ENCODE measurements at regions not wholly inside any gene's neighbourhood (a gene's known extent, or its start where the extent isn't known, plus 50 kb on each side); places are given as distances from the start of the nearest gene placed in this dataset.

DNA sequence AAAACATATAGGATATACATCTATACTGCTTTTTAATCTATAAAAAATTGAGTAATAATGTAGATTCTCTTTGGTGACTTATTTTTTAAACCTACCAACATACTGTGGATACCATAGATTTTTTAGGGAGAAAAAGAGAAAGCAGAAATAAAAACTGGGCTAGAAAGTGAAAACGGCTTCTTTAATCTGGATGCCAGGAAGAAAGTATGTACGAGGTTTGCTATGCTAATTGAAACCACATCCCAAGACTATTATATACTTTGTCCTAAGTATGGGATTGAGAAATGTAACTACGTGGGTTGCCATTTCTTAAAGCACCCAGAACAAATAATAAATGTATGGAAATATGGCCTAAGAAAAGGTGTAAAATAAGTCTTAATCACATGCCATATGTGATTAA, 129.0 kb upstream of the NFE2L3 start:
- DNase-seq (ENCODE audit: low read depth), result no peak
- H3K4me3 ChIP-seq (replicated peaks; ENCODE audit: low read depth, low read length), result no peak overlapping the region
- TF ChIP-seq, protein P1, sequence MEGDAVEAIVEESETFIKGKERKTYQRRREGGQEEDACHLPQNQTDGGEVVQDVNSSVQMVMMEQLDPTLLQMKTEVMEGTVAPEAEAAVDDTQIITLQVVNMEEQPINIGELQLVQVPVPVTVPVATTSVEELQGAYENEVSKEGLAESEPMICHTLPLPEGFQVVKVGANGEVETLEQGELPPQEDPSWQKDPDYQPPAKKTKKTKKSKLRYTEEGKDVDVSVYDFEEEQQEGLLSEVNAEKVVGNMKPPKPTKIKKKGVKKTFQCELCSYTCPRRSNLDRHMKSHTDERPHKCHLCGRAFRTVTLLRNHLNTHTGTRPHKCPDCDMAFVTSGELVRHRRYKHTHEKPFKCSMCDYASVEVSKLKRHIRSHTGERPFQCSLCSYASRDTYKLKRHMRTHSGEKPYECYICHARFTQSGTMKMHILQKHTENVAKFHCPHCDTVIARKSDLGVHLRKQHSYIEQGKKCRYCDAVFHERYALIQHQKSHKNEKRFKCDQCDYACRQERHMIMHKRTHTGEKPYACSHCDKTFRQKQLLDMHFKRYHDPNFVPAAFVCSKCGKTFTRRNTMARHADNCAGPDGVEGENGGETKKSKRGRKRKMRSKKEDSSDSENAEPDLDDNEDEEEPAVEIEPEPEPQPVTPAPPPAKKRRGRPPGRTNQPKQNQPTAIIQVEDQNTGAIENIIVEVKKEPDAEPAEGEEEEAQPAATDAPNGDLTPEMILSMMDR (IDR thresholded peaks at IDR 0.05; ENCODE audit: low read length, missing control alignments), result no peak

DNA sequence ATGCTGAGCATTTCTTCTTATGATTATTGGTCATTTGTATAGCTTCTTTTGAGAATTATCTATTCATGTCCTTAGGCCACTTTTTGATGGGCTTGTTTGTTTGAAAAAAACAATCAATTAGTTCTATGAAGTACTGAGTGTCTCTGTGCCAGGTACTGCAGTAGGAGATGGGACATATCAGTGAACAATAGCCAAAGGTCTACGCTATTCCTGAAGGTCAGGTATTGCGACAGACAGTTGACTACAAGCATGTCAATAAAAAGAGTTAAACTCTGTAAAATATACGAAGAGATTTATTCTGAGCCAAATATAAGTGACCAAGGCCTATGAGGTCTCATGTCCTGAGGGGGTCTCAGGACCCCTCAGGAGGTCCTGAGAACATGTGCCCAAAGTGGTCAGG, 122.1 kb upstream of the NFE2L3 start:
- TF ChIP-seq, protein P1 (IDR thresholded peaks at IDR 0.05; ENCODE audit: low read length, missing control alignments), result no peak
- no peak overlapping the region for H3K4me3 ChIP-seq (replicated peaks; ENCODE audit: low read depth, low read length)
- DNase-seq (ENCODE audit: low read depth), result no peak

DNA sequence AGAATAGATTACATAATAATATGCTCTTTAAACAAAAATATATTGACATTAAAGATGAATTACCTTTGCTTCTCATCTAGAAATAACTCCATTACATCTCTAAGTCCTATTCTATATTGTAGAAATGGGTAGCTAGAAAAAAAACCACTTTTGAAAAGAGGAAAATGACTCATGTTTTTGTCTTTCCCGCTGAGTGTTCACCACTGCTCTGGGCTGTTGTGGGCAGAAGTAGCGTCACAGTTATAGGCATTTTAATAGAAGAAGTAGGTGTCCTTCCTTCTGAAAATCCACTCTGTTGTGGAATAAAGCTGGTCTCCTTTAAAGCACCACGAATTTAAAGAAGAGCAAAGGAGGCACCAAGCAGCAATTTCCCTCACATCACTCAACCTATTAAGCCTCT, 117.6 kb upstream of the NFE2L3 start:
- TF ChIP-seq, protein P1 (IDR thresholded peaks at IDR 0.05; ENCODE audit: low read length, missing control alignments), result no peak
- no peak overlapping the region for H3K4me3 ChIP-seq (replicated peaks; ENCODE audit: low read depth, low read length)
- no peak for DNase-seq (ENCODE audit: low read depth)

DNA sequence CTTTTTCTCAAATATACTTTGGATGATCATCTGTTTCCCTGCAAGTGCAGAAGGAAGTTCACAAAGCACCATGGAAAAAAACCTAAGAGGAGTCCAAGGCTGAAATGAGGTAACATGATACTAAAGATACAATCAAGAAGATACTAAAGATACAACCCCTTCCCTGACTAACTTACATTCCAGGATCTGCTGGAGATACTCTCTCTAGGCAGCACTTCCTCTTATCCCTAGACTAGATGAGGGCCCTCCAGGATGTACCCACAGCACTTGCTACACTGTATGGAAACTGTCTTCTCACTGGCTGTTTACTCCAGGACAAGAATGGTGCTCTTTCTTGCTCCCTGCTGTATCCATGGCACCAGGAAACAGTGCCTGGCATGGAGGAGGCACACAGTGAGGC, 116.4 kb upstream of the NFE2L3 start:
- no peak for DNase-seq (ENCODE audit: low read depth)
- TF ChIP-seq, protein P1 (IDR thresholded peaks at IDR 0.05; ENCODE audit: low read length, missing control alignments), result no peak

DNA sequence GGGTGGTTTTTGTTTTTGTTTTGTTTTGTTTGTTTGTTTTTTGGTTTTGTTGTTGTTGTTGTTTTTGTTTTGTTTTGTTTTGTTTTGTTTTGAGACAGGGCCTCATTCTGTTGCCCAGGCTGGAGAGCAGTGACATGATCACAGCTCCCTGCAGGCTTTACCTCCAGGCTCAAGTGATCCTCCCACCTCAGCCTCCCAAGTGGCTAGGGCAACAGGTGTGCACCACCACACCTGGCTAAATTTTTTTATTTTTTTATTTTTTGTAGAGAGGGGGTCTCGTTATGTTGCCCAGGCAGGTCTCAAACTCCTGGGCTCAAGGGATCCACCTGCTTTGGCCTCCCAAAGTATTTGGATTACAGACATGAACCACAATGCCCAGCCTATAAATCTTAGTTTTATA, 115.9 kb upstream of the NFE2L3 start:
- DNase-seq (ENCODE audit: low read depth), result no peak
- no peak overlapping the region for H3K4me3 ChIP-seq (replicated peaks; ENCODE audit: low read depth, low read length)
- TF ChIP-seq, protein P1 (IDR thresholded peaks at IDR 0.05; ENCODE audit: low read length, missing control alignments), result no peak

More for the DNA sequence above, 116.4 kb upstream of the NFE2L3 start:
- no peak overlapping the region for H3K4me3 ChIP-seq (replicated peaks; ENCODE audit: low read depth, low read length)

DNA sequence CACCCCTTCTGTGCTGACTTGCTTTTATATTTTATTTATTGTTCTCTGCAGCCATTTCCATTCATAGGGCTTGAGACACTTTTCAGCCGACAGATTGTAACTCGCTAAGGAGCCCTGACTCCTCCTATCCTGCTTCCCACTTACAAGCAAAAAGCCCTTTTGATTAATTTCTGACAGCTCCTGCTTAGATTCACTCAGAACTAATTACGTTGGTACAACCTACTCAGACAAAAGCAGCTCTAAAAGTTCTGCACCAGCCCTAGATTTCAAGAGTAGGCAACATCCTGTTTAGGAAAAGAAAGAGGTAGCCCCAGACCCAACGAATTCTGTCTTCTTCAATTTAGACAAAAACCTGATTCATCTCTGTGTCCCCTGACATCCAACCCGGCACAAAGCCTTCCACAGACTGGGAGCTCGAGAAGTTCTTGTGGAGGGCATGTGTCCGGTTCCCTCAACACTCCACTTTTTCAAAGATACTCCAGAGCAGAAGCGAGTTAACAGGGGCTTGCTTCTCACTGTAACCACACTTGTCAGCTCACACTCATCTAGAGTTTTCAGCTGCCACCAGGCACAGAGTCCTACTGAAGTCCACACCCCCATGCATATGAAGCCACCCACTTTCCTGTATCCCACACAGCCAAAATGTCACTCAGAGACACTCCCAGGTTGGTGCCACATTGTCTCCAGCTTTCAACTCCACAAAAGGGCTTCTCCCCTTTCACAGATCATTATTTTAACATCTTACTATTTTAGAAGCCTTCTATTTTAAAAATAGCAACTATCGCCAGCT, 113.6 kb upstream of the NFE2L3 start:
- H3K4me3 ChIP-seq (replicated peaks; ENCODE audit: low read depth, low read length), result no peak overlapping the region
- TF ChIP-seq, protein P1 (IDR thresholded peaks at IDR 0.05; ENCODE audit: low read length, missing control alignments), result no peak
- no peak for DNase-seq (ENCODE audit: low read depth)

DNA sequence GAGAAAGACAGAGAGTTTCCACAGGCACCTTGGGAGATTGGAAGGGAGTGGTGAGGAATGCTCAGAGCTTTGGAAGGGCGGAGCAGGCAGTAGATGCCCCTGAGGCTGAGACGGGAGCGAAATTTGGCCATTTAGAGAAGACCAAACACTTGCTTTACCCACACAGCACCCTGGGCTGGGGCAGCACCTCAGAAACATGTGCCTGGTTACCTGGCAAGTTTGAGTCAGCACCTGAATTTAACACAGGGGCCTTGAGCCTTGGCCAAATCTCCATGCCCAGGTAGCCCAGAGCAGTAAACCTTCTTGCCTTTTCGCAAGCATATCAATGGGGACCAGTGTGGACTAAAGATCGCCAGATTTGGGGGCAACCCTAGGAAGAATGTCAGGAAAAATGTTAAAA, 111.9 kb upstream of the NFE2L3 start:
- no peak overlapping the region for H3K4me3 ChIP-seq (replicated peaks; ENCODE audit: low read depth, low read length)
- no peak for DNase-seq (ENCODE audit: low read depth)
- TF ChIP-seq, protein P1 (IDR thresholded peaks at IDR 0.05; ENCODE audit: low read length, missing control alignments), result no peak
